ENCODE measurements at regions not wholly inside any gene's neighbourhood (a gene's known extent, or its start where the extent isn't known, plus 50 kb on each side); places are given as distances from the start of the nearest gene placed in this dataset.
A peak's percentile ranks its signal among the peaks of the same experiment; 100 is the strongest.

DNA sequence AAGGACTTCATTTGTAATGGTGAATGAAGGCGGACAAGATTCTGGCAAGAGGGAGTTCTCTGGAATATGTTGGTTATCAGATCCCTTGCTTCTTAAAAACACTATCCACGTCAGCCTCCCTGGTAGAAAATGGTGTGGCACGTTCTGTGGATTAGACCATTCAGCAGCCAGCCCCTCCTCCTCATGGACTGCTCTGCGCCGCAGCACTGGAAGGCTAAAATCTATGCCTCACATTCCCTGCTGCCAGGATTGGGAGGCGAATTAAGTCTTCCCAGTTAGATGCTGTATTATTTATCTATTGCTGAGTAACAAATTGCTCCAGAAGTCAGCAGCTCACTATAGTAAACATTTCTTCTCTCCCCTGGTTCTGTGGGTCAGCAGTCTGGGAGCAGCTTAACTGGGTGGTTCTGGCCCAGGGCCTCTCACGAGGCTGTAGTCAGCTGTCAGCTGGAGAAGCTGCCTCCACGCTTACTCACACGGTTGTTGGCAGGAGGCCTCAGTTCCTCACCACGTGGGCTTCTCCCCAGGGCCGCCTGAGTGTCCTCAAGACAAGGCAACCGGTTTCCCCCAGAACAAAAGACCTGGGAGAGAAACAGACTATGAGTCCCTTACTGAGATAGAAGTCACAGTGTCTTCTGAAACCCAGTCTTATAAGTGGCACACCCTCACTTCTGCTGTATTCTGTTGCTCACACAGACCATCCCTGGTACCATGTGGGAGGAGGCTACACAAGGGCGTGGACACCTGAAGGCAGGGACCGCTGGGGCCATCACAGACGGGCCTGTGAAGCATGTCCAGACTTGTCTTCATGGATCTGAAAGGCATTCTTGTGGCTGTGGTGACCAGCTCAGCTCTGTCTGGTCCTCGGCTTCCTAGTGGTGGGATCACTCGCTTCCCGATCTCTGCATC, 101.0 kb downstream of the NRN1 start:
- intact Hi-C loops (cut with micrococcal nuclease; ENCODE audit: unreplicated experiment) (no loop called here), in situ Hi-C loops (cut with HindIII; ENCODE audit: low pct_unique_long_range_greater_than_20kb, low sequenced_read_pairs) (no loop called here)
- Histone ChIP-seq H3K27ac (ENCODE audit: low read length) (no peak overlapping the region), H3K27me3 (ENCODE audit: control insufficient read depth, insufficient read depth, low read length) (peaks cover 2% of the 10 kb centered on the region; the same call in 1 of the 2 replicates), H3K9me3 (ENCODE audit: control insufficient read depth, insufficient read depth, low read depth, low read length) (no peaks in the 10 kb centered on the region), H3K36me3 (ENCODE audit: control insufficient read depth, insufficient read depth, low read length) (no peaks in the 10 kb centered on the region), H3K4me1 (ENCODE audit: control insufficient read depth, insufficient read depth, low read length) (no peaks in the 10 kb centered on the region), H3K4me3 (ENCODE audit: low read depth in 2 of 2, low read length in 2 of 2) (no peak overlapping the region)
- TF ChIP-seq, protein P1, sequence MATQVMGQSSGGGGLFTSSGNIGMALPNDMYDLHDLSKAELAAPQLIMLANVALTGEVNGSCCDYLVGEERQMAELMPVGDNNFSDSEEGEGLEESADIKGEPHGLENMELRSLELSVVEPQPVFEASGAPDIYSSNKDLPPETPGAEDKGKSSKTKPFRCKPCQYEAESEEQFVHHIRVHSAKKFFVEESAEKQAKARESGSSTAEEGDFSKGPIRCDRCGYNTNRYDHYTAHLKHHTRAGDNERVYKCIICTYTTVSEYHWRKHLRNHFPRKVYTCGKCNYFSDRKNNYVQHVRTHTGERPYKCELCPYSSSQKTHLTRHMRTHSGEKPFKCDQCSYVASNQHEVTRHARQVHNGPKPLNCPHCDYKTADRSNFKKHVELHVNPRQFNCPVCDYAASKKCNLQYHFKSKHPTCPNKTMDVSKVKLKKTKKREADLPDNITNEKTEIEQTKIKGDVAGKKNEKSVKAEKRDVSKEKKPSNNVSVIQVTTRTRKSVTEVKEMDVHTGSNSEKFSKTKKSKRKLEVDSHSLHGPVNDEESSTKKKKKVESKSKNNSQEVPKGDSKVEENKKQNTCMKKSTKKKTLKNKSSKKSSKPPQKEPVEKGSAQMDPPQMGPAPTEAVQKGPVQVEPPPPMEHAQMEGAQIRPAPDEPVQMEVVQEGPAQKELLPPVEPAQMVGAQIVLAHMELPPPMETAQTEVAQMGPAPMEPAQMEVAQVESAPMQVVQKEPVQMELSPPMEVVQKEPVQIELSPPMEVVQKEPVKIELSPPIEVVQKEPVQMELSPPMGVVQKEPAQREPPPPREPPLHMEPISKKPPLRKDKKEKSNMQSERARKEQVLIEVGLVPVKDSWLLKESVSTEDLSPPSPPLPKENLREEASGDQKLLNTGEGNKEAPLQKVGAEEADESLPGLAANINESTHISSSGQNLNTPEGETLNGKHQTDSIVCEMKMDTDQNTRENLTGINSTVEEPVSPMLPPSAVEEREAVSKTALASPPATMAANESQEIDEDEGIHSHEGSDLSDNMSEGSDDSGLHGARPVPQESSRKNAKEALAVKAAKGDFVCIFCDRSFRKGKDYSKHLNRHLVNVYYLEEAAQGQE (IDR thresholded peaks at IDR 0.05; ENCODE audit: insufficient read depth in 1 of 2, low read depth in 2 of 2, low read length in 1 of 2): no peak
- no peak for TF ChIP-seq TCF7L2 (IDR thresholded peaks at IDR 0.05; ENCODE audit: low read depth, low read length)
- no peak for TF ChIP-seq SIN3A (IDR thresholded peaks at IDR 0.05; ENCODE audit: borderline replicate concordance, insufficient read depth, low read depth, low read length)
- TF ChIP-seq, protein P2, sequence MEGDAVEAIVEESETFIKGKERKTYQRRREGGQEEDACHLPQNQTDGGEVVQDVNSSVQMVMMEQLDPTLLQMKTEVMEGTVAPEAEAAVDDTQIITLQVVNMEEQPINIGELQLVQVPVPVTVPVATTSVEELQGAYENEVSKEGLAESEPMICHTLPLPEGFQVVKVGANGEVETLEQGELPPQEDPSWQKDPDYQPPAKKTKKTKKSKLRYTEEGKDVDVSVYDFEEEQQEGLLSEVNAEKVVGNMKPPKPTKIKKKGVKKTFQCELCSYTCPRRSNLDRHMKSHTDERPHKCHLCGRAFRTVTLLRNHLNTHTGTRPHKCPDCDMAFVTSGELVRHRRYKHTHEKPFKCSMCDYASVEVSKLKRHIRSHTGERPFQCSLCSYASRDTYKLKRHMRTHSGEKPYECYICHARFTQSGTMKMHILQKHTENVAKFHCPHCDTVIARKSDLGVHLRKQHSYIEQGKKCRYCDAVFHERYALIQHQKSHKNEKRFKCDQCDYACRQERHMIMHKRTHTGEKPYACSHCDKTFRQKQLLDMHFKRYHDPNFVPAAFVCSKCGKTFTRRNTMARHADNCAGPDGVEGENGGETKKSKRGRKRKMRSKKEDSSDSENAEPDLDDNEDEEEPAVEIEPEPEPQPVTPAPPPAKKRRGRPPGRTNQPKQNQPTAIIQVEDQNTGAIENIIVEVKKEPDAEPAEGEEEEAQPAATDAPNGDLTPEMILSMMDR (IDR thresholded peaks at IDR 0.05): no peak
- no peak for TF ChIP-seq POLR2AphosphoS5 (IDR thresholded peaks at IDR 0.05; ENCODE audit: low read depth, low read length)
- DNase-seq (ENCODE audit: low read depth, low spot score): no peak
- no TSS peak for BruUV-seq (replicated peaks)
- POLR2A ChIA-PET: no interaction called here
- ATAC-seq: 0 out of 2 replicates have a peak, but pooled peaks have one; percentile 30
- CTCF ChIA-PET: no interaction called here

GRCh38 chr6:5904532-5904931, 102.2 kb downstream of the NRN1 start:
- TF ChIP-seq, protein P2 (IDR thresholded peaks at IDR 0.05): no peak
- TF ChIP-seq, protein P1 (IDR thresholded peaks at IDR 0.05; ENCODE audit: insufficient read depth in 1 of 2, low read depth in 2 of 2, low read length in 1 of 2): peak in 1 of 2 experiments; percentile 46; a peak in 1 of 4 replicates
- TF ChIP-seq TCF7L2 (IDR thresholded peaks at IDR 0.05; ENCODE audit: low read depth, low read length) (no peak), POLR2AphosphoS5 (IDR thresholded peaks at IDR 0.05; ENCODE audit: low read depth, low read length) (no peak), SIN3A (IDR thresholded peaks at IDR 0.05; ENCODE audit: borderline replicate concordance, insufficient read depth, low read depth, low read length) (no peak)
- Histone ChIP-seq H3K27ac (ENCODE audit: low read length) (no peak overlapping the region), H3K4me1 (ENCODE audit: control insufficient read depth, insufficient read depth, low read length) (no peaks in the 10 kb centered on the region), H3K27me3 (ENCODE audit: control insufficient read depth, insufficient read depth, low read length) (peaks cover 2% of the 10 kb centered on the region; the same call in 1 of the 2 replicates), H3K36me3 (ENCODE audit: control insufficient read depth, insufficient read depth, low read length) (no peaks in the 10 kb centered on the region), H3K9me3 (ENCODE audit: control insufficient read depth, insufficient read depth, low read depth, low read length) (no peaks in the 10 kb centered on the region), H3K4me3 (ENCODE audit: low read depth in 2 of 2, low read length in 2 of 2) (no peak overlapping the region)
- intact Hi-C loops (cut with micrococcal nuclease; ENCODE audit: unreplicated experiment) (no loop called here), in situ Hi-C loops (cut with HindIII; ENCODE audit: low pct_unique_long_range_greater_than_20kb, low sequenced_read_pairs) (no loop called here)
- DNase-seq (ENCODE audit: low read depth, low spot score) (no peak), ATAC-seq (no peak)
- POLR2A ChIA-PET: no interaction called here
- no TSS peak for BruUV-seq (replicated peaks)
- CTCF ChIA-PET: interaction anchor here (0.7 kb wide), 1 partner anchor 70 kb away, joined by 4 read pairs; no protein-coding TSS in a partner anchor

Data from Panc1 (cell line).